ENCODE measurements at regions not wholly inside any gene's neighbourhood (a gene's known extent, or its start where the extent isn't known, plus 50 kb on each side); places are given as distances from the start of the nearest gene placed in this dataset.

DNA sequence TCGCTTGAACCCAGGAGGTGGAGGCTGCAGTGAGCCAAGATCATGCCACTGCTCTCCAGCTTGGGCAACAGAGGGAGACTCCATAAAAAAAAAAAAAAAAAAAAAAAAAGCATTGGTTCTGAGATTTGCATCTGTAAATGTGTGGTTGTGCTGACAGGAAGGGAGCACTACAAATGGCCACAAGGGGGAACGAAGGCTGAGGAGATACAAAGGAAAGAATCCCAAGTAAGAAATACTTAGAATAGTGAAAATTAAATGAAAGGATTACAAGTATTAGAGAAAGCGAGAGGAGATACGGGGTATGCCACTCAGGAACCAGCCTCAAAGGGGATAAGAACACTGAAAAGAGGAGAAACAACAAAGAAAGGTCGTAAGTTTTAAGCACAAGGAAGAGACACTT, 284.9 kb downstream of the KLF12 start:
- no peak for DNase-seq (ENCODE audit: low read depth in 2 of 2)

- no peak for DNase-seq (ENCODE audit: low read depth in 2 of 2)
Observed at GRCh38 chr13:73844986-73845385, 289.2 kb downstream of the KLF12 start.

DNA sequence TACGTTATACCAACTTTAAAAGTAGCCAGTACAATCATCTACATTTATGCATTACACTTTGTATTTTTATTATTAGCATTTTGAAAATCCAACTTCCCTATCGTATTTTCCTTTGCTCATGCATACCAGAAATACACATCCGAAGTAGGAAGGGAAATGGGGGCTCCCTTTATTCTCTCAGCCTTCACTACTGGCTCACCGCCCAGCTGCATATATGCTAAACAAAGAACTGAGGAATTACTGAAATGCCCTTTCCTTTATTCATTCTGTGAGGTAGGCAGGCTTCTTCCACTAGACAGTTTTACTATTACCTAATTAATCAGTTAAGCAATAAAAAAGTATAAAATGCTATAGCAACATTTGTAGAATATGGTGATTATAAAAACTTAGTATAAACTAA, 291.6 kb downstream of the KLF12 start:
- DNase-seq (ENCODE audit: low read depth in 2 of 2): no peak

DNA sequence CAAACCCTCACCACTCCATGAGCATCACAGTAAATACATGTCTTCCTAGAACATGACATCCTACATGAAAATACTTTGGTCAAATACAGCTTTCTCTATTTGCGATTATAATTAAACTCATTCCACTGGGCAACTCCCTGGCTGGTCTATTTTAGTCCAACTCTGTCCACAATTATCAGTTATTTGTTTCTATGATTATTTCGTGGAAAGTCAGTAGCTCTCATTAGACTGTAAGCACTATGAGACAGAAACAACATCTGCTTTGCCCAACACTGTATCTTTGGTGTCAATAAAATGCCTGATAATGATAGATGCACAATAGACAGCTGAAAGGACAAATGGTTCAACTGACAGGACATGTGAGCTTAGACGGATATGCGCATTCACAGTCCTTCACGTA, 292.0 kb downstream of the KLF12 start:
- DNase-seq (ENCODE audit: low read depth in 2 of 2): no peak

DNA sequence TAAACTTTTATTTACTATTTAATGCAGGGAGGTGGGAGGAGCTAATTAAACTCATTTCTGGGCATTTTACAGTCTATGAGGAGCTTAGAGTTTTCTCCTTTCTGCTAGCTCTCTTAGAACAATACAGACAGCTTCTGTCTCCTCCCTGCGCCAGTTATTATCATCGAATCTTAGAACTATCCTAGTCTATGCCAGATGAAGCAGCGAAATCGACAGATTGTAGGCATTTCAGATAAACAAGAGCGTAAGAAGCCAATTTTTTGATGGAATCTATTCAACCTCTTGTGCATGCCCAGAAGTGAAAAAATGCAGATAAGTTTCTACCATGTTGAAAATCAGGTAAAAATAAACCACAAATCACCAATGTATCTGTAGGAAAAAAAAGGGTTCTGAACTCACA, 297.1 kb downstream of the KLF12 start:
- no peak for DNase-seq (ENCODE audit: low read depth in 2 of 2)

GRCh38 chr13:73835138-73835721, 299.0 kb downstream of the KLF12 start:
- DNase-seq (ENCODE audit: low read depth in 2 of 2): no peak

DNA sequence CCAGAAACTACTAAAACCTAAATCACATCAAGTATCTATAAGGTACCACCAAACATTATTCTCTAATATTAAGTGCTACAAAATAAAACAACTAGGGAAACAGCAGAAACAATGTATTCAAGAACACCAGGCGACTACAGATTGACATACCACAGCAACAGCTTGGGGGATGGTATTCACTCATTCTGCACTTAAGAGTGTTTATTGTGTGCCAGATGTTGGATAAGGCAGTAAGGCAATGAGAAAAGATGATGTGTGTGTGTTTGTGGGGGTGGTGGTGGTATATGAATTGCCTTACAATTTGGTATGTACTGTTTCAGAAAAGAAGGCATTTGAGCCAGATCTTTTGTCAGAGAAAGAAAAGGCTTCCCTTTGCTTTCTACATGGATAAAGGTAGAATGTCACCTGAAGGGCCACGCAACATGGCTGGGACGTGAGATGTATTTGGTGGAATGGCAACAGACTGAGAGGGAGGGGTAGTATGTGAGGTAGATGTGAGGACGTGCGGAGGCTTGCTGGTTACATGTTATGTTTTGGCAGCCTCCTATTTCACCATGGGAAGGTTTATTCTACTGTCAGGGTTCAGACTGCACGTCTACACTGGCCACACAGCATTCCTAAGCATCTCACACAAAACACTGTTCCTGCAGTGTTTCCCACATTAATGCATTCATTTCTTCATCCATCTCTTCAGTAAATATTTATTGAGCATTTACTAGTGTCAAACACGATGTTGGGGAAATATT, 300.7 kb downstream of the KLF12 start:
- DNase-seq (ENCODE audit: low read depth in 2 of 2): no peak

GRCh38 chr13:73832825-73833224, 301.4 kb downstream of the KLF12 start:
- DNase-seq (ENCODE audit: low read depth in 2 of 2): no peak

GRCh38 chr13:73832128-73832588, 302.0 kb downstream of the KLF12 start:
- no peak for DNase-seq (ENCODE audit: low read depth in 2 of 2)

GRCh38 chr13:73829416-73829815, 304.8 kb downstream of the KLF12 start:
- DNase-seq (ENCODE audit: low read depth in 2 of 2): no peak

- DNase-seq (ENCODE audit: low read depth in 2 of 2): no peak
Observed at GRCh38 chr13:73828811-73829210, 305.4 kb downstream of the KLF12 start.

GRCh38 chr13:73827434-73827833, 306.8 kb downstream of the KLF12 start:
- no peak for DNase-seq (ENCODE audit: low read depth in 2 of 2)

DNA sequence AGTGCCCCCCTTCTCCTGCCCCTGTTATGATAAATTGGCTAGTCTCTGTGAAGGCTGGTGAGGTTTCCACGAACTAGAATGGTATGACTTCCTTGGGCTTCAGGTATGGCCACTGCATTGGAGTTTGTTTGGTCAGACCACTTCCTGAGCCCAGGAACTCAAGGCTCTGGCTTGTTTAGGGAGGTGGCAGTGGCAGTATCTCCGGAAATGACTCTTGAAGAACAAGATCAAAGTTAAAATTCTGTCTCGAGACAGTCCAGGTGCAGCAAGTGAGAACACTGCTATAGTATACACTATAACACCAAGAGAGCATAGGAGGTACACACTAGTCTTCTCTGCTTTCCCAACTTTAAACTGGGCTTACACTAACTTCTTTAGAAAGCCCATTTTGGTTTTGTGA, 309.1 kb downstream of the KLF12 start:
- DNase-seq (ENCODE audit: low read depth in 2 of 2): no peak

- no peak for DNase-seq (ENCODE audit: low read depth in 2 of 2)
Observed at GRCh38 chr13:73822668-73823592, 311.3 kb downstream of the KLF12 start.

DNA sequence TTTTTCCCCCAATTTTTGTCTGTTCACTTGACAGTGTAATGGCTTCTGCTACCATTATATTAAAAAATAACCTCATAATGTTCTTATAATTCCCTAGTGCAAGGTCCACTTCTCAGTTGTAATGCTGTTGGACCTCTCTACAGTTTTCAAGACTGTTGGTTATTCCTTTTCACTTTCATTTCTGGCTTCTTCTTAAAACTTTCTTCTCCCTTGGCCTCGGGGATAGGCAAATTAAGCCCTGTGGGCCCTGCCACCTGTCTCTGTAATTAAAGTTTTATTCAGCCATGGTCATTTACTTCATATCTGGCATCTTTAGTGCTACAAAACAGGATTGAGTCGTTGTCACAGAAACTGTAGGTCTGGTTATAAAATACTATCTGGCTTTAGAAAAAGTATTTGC, 313.5 kb downstream of the KLF12 start:
- DNase-seq (ENCODE audit: low read depth in 2 of 2): no peak

DNA sequence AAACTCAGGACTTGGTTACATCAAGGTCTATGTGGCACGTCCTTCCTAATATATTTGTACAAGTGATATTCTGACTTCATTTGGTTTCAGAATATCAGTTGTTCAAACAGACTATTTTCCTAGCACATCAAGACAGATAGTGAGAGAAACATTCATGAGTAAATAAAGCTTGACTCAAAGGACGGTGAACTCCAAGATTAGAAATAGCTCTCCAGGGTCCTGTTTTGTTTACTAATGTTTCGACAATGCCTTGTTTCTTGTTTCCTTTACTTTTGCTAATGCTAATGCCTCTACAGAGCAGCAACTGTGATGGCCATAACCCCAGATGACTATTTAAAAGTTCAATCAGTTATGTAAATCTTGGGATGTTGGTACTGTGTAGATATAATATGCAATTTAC, 313.9 kb downstream of the KLF12 start:
- no peak for DNase-seq (ENCODE audit: low read depth in 2 of 2)

GRCh38 chr13:73819711-73820110, 314.5 kb downstream of the KLF12 start:
- DNase-seq (ENCODE audit: low read depth in 2 of 2): no peak

GRCh38 chr13:73816702-73817101, 317.5 kb downstream of the KLF12 start:
- DNase-seq (ENCODE audit: low read depth in 2 of 2): no peak

GRCh38 chr13:73815796-73816195, 318.4 kb downstream of the KLF12 start:
- DNase-seq (ENCODE audit: low read depth in 2 of 2): no peak

GRCh38 chr13:73810647-73811046, 323.6 kb downstream of the KLF12 start:
- no peak for DNase-seq (ENCODE audit: low read depth in 2 of 2)

DNA sequence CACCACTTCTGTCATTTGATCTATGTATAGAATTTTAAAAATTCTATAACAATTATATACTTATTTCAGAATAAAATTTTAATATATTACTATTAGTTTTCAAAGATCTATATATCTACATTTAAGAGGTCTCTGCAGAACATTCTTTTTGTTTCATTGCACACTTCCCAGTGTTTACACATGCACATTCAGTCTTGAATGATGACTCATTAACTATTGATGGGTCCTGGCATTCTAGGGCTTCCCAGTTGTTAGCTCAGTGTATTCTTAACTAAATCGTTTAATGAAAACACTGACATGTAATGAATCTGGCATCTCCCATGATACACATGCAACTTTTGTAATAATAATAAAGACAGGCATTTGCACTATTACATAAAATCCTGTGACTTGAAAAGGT, 324.6 kb downstream of the KLF12 start:
- DNase-seq (ENCODE audit: low read depth in 2 of 2): no peak

- DNase-seq (ENCODE audit: low read depth in 2 of 2): no peak
Observed at GRCh38 chr13:73808318-73808717, 325.9 kb downstream of the KLF12 start.
